HL-60/S4 (cell line): ENCODE measurements at regions not wholly inside any gene's neighbourhood (a gene's known extent, or its start where the extent isn't known, plus 50 kb on each side); places are given as distances from the start of the nearest gene placed in this dataset.
"Not testable (repeated sequence)": the region's sequence is repeated elsewhere in the genome, so short reads cannot be mapped to it uniquely, and the experiment has no call there.

Source experiments
- in situ Hi-C: fragments of 300-500 bp; cut with MboI; formaldehyde crosslinking; loops from 2 replicates; pipeline ENCODE4 v1.14.3; 2022; ENCODE audit warnings: low sequenced_read_pairs

DNA sequence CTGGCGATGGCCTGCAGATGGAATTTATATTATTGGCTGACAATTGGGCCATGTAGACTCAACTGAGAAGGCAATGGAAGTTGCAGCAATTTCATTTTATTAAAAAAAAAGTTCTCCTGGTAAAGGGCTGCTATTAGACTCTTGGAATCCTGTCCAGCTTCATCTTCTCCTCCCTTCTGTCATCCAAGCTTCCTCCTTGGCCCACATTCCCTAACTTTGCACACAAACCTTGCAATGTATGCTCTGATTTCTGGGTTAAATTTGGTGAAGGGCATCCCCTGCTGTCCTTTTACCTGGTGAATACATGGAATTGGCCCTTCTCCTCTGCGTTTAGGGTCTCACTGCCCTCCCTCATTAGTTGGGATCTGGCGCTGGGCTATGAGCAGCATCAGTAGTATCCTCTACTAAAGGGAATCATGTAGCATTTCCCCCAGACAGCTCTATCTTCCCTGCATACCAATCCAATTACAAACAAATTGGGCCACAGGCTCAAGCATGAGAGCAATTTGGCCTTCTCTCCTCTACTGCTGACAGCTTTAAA, 336.9 kb downstream of the BMP4 start:
- in situ Hi-C loops: no loop called here

DNA sequence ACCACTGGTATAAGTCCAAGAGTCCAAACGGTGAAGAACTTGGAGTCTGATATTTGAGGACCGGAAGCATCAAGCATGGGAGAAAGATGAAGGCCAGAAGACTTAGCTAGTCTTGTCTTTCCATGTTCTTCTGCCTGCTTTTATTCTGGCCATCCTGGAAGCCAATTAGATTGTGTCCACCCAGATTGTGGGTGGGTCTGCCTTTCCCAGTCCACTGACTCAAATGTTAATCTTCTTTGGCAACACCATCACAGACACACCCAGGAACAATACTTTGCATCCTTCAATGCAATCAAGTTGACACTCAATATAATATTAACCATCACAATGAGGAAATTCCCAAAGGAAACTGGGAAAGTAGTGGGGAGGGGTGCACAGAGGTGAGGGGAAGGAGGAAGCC, 340.1 kb downstream of the BMP4 start:
- in situ Hi-C loops: not testable (repeated sequence)

DNA sequence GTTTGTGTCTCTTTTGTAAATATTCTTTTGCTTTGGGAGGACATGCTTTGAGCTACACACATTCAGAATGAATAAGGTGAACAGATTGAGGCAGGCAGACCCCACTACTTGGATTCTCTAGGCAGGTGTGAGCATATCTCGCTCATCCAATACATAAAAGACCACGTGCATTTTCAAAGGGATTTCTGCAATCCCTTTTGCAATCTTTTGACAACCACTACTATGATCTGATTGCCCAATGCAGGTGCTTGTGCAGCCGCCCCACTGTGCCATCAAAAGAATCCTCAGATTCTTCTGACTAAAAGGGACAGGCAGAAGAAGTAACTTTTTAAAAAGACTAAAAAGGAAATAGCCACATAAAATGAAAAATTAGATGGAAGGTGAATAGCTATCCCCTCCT, 341.4 kb downstream of the BMP4 start:
- in situ Hi-C loops: no loop called here

DNA sequence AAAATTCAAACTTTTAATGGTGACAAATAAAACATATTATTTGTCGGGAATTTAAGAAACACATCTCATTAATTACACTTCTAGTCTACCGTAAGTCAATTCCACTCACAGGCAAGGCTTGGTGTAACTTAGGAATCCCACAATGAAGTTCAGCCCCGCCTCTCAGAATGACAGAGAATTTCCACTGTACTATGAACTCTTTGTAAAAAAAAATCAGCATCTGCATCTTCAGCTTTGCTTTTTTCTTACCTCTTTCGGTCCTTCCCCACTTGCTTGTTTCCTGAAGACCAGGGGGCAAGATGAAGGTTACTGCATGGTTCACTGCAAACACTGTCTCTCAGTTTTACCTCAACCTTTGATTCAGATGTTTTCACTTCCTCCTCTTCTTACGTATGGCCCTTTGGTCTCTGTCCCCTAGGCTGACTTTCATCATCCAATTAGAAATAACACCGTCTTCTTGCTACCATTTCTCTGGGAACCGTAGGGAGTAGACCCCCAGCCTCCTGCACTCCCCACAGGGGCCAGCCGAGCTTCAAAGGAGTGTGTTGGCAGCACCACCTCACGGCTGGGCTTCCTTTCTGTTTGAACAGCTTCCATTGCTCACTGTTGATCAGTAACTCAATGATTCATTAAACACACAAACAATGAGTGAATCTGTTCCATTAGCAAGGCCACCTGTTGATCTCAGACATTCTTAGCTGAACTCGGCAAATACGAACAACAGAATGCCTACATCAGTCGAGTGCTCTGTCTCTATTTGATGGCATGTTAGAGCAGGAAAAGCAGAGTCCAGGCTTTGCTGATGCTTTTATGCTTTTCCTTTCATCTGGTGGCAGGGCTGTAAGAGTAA, 343.0 kb downstream of the BMP4 start:
- in situ Hi-C loops: no loop called here

DNA sequence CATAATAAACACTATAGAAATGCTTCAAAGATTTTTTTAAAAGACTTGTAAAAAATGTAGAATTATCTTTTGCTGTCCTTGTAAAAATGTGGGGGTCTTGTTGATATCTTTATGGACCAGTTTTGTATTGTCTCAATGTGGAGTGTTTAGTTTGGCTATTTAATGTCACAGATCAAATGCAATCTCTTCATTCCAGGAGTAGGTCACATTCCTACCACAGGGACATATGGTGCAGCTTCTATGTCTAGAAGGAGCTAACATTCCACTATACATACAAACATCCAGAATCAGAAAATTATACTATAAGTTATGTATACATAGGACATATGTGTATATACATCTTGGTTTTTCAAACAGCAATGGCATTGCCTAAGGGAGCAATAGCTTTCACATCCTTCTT, 345.7 kb downstream of the BMP4 start:
- in situ Hi-C loops: no loop called here

DNA sequence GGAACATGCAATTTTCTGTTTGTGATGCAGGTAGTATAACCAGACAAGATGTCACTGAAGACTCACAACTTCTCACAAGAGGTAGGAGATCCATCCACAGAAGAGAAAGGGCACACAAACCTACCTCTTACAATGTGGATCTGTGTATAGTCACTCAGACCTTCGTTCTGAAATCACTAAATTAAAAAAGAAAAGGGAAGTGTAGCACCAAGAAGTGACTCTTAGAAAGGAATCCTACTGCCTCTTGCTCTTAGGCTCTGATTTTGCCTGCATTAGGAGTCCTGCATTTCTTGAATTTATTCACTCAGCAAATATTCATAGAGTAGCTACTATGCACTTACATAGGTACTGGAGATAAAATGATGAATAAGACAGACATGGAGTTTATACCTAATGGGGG, 347.6 kb downstream of the BMP4 start:
- in situ Hi-C loops: no loop called here

DNA sequence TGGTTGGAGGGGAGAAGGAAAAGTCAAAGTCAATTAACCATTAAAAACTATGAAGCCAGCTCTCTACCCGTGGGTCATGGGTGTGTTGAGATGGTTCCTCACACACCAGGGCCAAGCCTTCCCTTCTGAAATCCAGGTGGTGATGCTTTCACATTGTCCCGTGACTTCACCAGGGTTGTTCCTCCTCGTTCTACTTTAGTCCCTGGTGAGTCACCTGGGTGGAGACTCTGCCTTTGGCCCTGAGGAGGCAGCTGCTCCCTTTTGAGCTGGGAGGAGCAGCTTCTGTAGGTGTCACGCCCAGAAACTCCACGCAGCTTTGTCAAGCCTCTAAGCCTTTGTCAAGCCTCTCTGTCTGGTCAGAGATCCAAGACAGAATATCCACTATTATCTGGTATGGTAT, 348.3 kb downstream of the BMP4 start:
- in situ Hi-C loops: no loop called here

DNA sequence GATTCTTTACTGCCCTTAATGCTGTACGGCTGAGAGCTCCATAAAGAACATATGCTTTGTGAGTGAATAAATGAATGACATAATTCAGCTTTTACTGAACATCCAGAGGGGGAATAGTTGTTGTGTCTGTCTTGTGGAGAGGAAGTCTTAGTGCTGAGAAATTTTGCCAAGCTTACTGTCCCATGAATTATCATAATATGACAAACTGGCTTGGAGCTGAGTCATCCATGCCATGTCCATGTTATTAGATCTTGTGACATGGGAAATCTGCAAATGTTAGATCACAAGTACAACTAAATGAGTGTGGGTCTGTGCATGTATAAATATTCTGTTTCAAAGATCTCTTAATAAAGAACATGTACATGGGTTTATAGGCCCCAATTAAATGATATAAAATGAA, 350.4 kb downstream of the BMP4 start:
- in situ Hi-C loops: no loop called here

DNA sequence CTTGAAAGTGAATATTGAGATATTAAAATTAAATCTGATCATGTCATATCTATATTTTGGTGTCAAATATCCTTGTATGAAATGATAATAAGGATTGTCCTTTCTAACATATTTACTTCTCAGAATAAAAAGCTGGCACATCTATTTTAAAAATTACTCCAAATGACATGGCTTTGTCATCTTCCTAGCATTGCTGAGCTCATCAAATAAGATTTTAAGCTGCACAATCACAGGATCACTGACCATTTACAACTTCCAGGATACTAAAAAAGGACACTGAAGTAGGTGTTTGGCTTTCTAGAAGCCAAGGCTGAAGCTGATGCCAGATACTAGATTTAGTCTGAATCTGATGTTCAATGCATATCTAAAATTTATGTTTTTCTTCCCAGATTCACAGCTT, 351.1 kb downstream of the BMP4 start:
- in situ Hi-C loops: no loop called here

DNA sequence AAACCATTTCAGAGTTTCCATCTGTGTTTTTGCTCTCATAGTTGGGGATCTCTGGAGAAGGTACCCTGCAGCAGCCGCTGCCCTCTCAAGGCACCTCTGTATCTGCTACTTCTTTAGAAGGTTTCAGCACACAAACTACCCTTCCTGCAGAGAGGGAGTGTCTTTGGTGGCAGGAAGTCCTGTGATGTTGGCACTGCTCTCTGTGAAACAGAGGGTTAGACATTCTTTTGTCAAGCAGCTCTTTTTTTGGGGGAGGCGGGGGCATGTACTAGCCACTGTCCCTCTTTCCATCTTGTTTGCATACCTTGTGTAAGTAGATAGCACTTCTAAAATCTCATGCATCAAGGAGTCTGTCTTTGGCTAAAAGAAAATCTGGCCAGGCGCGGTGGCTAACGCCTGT, 352.6 kb downstream of the BMP4 start:
- in situ Hi-C loops: no loop called here

DNA sequence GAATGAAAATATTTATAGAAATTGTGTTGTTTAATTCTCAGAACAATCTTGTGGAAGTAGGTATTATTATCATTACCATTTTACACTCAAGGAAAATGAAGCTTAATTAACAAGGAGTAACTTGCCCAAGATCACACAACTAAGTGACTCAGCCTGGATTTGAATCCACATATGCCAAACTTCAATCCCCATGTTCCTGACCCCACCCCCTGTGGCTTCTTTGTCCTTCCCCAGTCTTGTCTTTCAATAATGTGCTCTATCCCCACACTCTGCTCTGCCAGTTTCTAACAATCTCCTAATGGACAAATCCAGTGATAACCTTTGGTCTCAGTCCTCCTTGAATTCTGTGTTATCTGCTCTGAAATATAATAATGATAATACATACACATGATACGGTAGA, 355.2 kb downstream of the BMP4 start:
- in situ Hi-C loops: no loop called here

DNA sequence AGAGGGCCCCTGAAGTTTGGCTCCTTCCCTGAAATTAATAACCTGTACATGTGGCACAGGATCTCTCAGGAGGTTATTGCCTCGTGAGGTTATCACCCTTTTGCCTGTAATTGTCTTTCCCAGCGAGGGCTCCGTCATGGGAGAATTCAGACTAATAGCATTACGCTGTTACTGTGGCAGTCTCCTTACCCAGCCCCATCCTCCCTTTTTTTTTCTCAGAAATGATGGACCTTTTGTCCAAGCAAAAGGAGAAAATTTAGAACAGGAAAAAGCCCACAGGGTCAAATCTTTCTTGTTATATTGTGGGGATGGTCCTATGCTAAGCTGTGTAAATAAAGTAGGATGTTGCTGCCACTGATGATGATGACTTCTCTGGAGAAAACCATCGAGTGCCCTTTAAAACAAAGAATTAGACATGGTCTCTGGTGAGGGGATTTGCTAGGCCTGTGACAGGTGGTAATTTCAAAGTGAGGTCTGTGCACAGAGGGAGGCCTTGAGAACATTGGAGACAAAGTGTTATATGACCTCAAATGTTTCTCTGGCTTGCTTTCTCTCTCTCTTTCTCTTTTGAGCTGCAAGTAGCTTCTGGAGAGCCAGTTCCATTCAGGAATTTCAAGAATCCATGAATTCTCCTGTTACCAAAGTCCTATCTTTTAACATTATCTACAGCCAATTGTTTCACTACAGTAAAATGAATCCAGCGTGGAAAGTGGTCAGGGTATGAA, 357.2 kb downstream of the BMP4 start:
- in situ Hi-C loops: no loop called here

DNA sequence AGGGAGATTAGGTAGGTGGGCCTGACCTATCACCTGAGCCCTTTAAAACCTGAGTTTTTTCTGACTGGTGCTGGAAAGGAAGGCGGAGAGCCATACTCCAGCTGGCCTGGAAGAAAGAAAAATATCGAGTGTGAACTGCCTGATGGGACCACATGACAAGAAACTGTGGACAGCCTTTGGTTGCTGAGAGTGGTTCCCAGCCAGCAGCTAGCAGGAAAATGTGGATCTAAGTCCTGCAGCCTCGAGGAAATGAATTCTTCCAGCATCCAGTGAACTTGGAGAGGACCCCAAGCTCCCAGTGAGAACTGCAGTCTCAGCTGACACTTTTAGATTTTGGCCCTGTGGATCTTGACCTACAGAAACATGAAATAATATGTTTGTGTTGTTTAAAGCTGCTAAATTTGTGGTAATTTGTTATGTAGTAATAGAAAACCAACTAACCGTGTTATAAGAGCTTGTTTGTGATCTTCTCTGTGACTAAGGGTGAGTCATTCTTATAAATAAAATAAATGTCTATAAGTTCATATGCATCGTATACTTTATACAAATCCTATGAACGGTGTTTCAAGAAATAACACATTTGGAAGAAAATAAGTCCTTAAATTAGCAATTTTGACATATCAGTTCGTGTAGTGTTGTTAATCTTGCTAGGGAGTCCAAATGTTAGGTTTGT, 359.6 kb downstream of the BMP4 start:
- in situ Hi-C loops: no loop called here

DNA sequence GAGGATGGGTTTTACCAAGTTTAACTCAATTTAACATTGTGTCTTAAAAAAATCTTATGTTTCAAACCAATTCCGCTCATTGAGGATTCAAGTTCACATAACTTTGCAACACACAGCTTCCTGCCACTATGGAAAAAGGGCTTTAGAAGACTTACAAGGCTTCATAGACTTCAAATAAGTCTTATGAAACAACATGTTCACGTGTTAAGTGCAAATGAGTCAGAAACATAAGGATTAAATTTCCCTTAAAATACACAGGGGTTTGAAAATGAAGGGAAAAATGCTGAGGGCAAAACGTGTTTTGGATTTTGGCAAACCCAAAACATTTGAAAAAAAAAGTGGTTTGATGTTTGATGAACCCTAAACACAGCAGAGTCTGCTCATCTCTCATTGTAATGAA, 364.8 kb downstream of the BMP4 start:
- in situ Hi-C loops: no loop called here

DNA sequence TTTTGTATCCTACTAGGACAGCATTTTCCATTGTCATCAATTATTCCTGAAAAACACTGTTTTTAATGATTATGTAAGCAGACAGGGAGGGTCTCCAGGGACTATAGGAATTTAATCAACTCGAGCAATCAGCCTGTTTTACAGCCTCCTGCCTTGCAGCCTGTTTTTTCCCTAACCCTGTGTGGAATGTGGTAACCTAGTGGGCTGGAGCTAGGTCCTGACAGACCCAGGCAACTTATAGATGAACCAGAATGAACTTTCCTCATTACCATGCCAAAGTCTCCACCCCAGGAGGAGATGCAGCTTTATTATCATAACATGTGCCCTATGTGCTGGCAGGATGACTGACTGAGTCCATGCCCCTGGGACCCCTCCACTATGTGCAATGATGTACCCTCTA, 375.1 kb downstream of the BMP4 start:
- in situ Hi-C loops: no loop called here

DNA sequence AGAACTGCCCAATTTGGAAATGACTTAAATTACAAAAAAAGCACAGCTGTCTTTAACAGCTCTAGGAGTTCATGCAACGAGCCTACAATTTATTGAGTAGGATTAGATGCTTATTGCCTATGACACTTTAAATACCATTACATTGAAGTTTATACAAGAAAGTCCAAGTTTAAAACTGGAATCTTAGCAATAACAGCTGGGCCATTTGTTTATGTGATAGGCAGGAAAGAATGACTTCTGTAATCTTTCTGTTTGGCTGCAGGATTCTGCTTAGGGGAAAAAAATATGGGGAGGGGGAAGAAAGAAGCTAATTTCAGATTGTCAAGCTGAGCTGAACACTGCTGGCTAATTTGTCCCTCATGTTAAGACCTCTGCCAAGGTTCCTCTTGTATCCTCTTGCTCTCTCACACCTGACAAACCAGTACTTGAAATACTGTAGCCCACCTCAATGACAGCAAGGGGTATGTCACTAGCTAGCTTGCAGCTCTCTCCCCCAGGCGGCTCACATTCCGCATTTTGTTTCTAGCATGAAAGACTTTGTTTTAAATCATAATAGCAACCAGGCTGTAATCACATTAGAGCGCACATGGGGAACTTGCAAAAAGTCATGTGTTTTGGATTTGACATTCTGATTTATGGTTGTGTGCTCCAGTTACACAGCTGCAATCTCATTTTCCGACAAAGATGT, 384.8 kb downstream of the BMP4 start:
- in situ Hi-C loops: no loop called here

DNA sequence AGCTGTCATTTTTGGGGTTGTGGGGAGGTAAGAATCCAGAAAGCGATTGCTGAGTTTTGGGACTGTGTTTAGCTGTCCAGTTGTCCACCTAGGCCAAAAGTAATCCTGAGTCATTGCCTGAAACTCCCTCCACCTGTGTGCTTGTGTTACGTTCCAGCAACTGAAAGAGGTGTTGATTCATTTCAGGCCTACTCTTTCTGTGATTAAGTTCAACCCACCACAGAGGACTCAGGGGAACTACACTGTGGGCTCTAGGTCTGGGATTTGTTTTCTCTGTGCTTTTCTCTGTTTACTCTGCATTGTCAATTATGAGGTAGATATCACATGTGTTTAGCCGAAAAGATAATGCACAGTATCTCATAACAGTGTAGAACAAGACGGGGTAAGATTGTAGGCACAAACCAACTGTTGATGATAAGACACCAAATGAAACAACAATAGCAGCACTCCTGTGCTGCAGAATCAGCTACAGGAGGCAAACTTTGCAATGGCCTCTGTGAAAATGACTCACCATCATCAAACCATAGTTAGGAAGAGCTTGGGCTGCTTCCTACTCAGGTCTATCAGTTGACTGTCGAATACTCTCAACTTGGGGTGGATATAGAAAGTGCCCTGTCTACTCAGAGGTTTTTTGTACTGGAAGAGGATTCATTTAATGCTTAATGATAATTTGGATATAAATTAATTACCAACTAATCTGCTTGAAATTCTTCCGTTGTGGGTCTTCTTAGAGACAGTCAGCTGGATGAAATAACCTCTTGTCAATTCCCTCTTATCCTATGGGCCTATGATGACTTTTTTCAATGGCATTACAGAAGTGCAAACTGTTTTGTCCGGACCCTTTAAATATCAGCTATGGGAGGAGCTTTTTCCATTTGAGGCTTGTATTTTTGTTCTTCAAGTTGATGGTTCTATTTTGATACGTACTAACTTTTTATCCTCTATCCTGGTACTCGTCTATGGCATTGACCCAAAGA, 385.9 kb downstream of the BMP4 start:
- in situ Hi-C loops: no loop called here

DNA sequence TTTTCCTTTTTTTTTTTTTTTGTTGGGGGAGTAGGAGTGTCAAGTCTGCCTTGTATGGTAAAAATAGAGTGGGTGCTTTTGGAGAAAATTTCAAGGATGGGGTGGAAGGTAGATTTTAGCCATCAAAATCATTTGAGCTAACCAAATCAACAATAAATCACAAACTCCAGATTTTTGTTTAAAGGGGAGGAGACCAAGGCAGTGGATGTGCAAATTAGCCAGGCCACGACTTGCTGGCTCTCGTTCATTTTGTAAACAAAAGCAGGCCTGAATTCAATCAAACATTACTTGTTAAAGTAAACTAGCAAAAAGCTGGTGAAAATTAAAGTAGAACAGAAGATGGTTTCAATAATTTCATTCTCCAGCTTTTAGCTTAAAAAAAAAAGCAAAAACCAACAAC, 387.2 kb downstream of the BMP4 start:
- in situ Hi-C loops: no loop called here

DNA sequence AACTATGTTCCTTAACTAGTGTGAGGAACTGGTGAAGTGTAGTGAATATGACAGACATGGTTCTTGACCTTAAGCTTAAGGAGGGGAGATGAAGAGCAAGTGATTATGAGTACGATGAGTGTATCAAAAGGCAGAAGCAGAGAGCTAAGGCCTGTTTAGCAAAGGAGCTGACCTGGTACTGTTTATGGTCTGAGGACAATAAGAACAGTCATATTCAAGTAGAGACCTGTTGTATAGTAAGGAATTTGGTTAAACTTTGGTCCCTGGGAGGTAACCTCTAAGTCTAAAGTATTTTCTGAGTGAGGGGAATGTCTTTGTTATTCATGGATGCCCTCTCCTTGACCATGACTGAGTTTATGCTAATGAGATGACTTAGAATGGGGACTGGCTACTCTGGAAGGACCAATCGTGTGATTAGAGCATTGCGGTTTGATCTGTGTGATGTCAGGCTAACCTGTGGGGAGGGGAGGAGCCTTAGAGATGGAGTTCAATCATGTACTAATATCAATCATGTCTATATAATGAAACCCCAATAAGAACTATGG, 389.3 kb downstream of the BMP4 start:
- in situ Hi-C loops: no loop called here

DNA sequence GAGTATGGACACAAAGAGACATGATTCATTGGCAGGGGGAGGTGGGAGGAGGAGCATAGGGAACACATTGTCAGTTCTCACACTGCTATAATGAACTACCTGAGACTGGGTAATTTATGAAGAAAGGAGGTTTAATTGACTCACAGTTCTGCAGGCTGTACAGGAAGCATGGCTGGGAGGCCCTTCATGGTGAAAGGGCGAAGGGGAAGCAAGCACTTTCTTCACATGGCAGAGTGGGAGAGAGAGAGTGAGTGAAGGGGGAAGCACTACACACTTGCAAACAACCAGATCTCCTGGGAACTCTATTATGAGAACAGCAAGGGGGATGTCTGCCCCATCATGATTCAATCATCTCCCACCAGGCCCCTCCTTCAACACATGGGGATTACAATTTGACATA, 391.8 kb downstream of the BMP4 start:
- in situ Hi-C loops: no loop called here
